GM12878 (cell line): ENCODE measurements at regions not wholly inside any gene's neighbourhood (a gene's known extent, or its start where the extent isn't known, plus 50 kb on each side); places are given as distances from the start of the nearest gene placed in this dataset.

Experiments
- ATAC-seq: fragments of 200-7000 bp; cut with Tn5 transposase; 3 replicates; pipeline ENCODE4 v1.9.1; 2020; ENCODE audit warnings: mild to moderate bottlenecking, moderate library complexity
- BruUV-seq: library from RNA; stranded (reverse); fragments of 400-500 nt; replicated peaks from 2 replicates; lab custom pipeline; 2021; lab: Mats Ljungman, UMichigan
- CTCF ChIA-PET: fragments of 300-600 bp; sonication (Branson Sonifier 250); formaldehyde crosslinking; extraction: SDS; loops from one replicate; lab custom pipeline; 2021; ENCODE audit warnings: inconsistent platforms; lab: Yijun Ruan, JAX
- POLR2A ChIA-PET: fragments of 350-600 bp; formaldehyde crosslinking; extraction: SDS; loops from one replicate; lab custom pipeline; 2021; ENCODE audit warnings: inconsistent platforms; lab: Charles Lee
- RAD21 ChIA-PET: fragments of 300-600 bp; sonication (Branson Sonifier 250); formaldehyde crosslinking; loops from one replicate; lab custom pipeline; 2023; ENCODE audit warnings: antibody characterized with exemption; ENCODE audit not compliant: unreplicated experiment; lab: Charles Lee
- SMC1A ChIA-PET: fragments of 300-600 bp; sonication (Branson Sonifier 250); formaldehyde crosslinking; loops from one replicate; lab custom pipeline; 2023; ENCODE audit not compliant: unreplicated experiment, uncharacterized antibody; lab: Charles Lee
- DNase-seq: peaks from one replicate; pipeline ENCODE4 v3.0.0-alpha.2; 2011; ENCODE audit warnings: low read depth, low spot score
- FAIRE-seq: peaks from 3 replicates; lab custom pipeline; 2011; peaks lifted over from hg19 to GRCh38; lab: Jason Lieb, UNC
- H2AFZ ChIP-seq: 2 replicates; pipeline ENCODE4 v1.6.0; 2011; ENCODE audit warnings: low read depth, low read length, control low read depth; ENCODE audit not compliant: control insufficient read depth
- H3K27ac ChIP-seq: 2 replicates; pipeline ENCODE4 v1.5.1; 2011; ENCODE audit warnings: control low read depth; ENCODE audit not compliant: control insufficient read depth, insufficient read depth
- H3K27me3 ChIP-seq, 2 experiments: replicated peaks in 1 of 2; 2 replicates each; pipeline versions ENCODE4 v1.6.0 to v1.6.1; 2011; ENCODE audit warnings: low read length in 1 of 2; ENCODE audit not compliant: control insufficient read depth in 2 of 2, insufficient read depth in 2 of 2
- H3K36me3 ChIP-seq, 2 experiments: 2 replicates each; pipeline ENCODE4 v1.5.1; 2011; ENCODE audit warnings: low read length in 1 of 2; ENCODE audit not compliant: control insufficient read depth in 2 of 2, insufficient read depth in 2 of 2
- H3K4me1 ChIP-seq: 2 replicates; pipeline ENCODE4 v1.6.1; 2011; ENCODE audit warnings: mild to moderate bottlenecking, low read length, moderate library complexity, mixed read lengths; ENCODE audit not compliant: control insufficient read depth, insufficient read depth
- H3K4me2 ChIP-seq: 2 replicates; pipeline ENCODE4 v1.6.0; 2011; ENCODE audit warnings: control low read depth; ENCODE audit not compliant: control insufficient read depth, insufficient read depth
- H3K4me3 ChIP-seq: fragments of 200-600 bp; sonication (generic); 2 replicates; pipeline ENCODE4 v1.5.1; 2016
- H3K79me2 ChIP-seq: 2 replicates; pipeline ENCODE4 v1.6.0; 2011; ENCODE audit warnings: low read length; ENCODE audit not compliant: control insufficient read depth, insufficient read depth
- H3K9ac ChIP-seq: 2 replicates; pipeline ENCODE4 v1.8.0; 2011; ENCODE audit warnings: low read length, control low read depth, mixed read lengths; ENCODE audit not compliant: control insufficient read depth, insufficient read depth
- H3K9me3 ChIP-seq: replicated peaks from 3 replicates; pipeline ENCODE4 v1.5.1; 2011; ENCODE audit warnings: mild to moderate bottlenecking, low read length; ENCODE audit not compliant: control insufficient read depth, insufficient read depth
- H4K20me1 ChIP-seq: 2 replicates; pipeline ENCODE4 v1.6.0; 2011; ENCODE audit not compliant: control insufficient read depth, insufficient read depth
- ASH2L ChIP-seq: fragments of 300-600, 200-600 bp; sonication (generic); IDR thresholded peaks from 2 replicates; pipeline ENCODE4 v1.6.1; 2017; ENCODE audit warnings: low read depth, mild to moderate bottlenecking, borderline replicate concordance
- ATF7 ChIP-seq: fragments of 450-650 bp; IDR thresholded peaks from 2 replicates; pipeline ENCODE4 v1.6.1; 2016; ENCODE audit warnings: low read depth, mild to moderate bottlenecking
- CBX3 ChIP-seq: fragments of 200-600 bp; sonication (generic); IDR thresholded peaks from 2 replicates; pipeline ENCODE4 v1.6.1; 2016; ENCODE audit warnings: low read depth, borderline replicate concordance
- CREM ChIP-seq: IDR thresholded peaks from 2 replicates; pipeline ENCODE4 v1.6.1; 2014; ENCODE audit warnings: antibody characterized with exemption, low read depth
- IKZF2 ChIP-seq, 2 experiments: fragments of 450-650 bp; IDR thresholded peaks; 2 replicates each; pipeline ENCODE4 v1.6.1; 2017; ENCODE audit warnings: mild to moderate bottlenecking in 2 of 2, moderate library complexity in 2 of 2
- IRF4 ChIP-seq: IDR thresholded peaks from 2 replicates; pipeline ENCODE4 v1.6.1; 2011; ENCODE audit warnings: low read depth, low read length
- NBN ChIP-seq: fragments of 450-650 bp; IDR thresholded peaks from 2 replicates; pipeline ENCODE4 v1.6.1; 2016
- NRF1 ChIP-seq: conservative IDR thresholded peaks from 2 replicates; pipeline ENCODE4 v1.6.1; 2011; ENCODE audit warnings: mild to moderate bottlenecking, low read depth, low read length, improper control_type of control experiment
- PAX8 ChIP-seq: fragments of 450-650 bp; IDR thresholded peaks from 2 replicates; pipeline ENCODE4 v1.6.1; 2017; ENCODE audit warnings: mild to moderate bottlenecking, moderate library complexity
- RAD21 ChIP-seq: IDR thresholded peaks from 2 replicates; pipeline ENCODE4 v1.6.1; 2011; ENCODE audit warnings: mild to moderate bottlenecking, low read depth, low read length, moderate library complexity; ENCODE audit not compliant: insufficient read depth
- RUNX3 ChIP-seq: IDR thresholded peaks from 2 replicates; pipeline ENCODE4 v1.6.1; 2012; ENCODE audit warnings: low read length, inconsistent platforms
- SMC3 ChIP-seq: IDR thresholded peaks from 2 replicates; pipeline ENCODE4 v1.6.1; 2011; ENCODE audit warnings: low read length, improper control_type of control experiment, borderline replicate concordance
- SPI1 ChIP-seq: IDR thresholded peaks from 2 replicates; pipeline ENCODE4 v1.6.1; 2011; ENCODE audit warnings: low read depth, mild to moderate bottlenecking, low read length, moderate library complexity, borderline replicate concordance; ENCODE audit not compliant: insufficient read depth
- WRNIP1 ChIP-seq: IDR thresholded peaks from 2 replicates; pipeline ENCODE4 v1.6.1; 2011; ENCODE audit warnings: low read depth, low read length, improper control_type of control experiment, borderline replicate concordance
- ZBED1 ChIP-seq: IDR thresholded peaks from 2 replicates; pipeline ENCODE4 v1.6.1; 2016; ENCODE audit warnings: borderline replicate concordance
- WGBS: methylation state at CpG from one replicate; pipeline ENCODE4 v1.1.6; 2016; ENCODE audit warnings: low lambda C conversion rate; ENCODE audit not compliant: insufficient replicate concordance, insufficient coverage; ENCODE audit errors: missing lambda C conversion rate; 5-methylcytosine and 5-hydroxymethylcytosine counted together
- in situ Hi-C: fragments of 300-500 bp; cut with MboI; formaldehyde crosslinking; loops from 9 replicates; pipeline ENCODE4 v1.14.3; 2018; ENCODE audit warnings: mixed read lengths
- intact Hi-C: fragments of 100-400 bp; cut with micrococcal nuclease; formaldehyde crosslinking; loops from one replicate; pipeline ENCODE4 v1.14.2; 2022; ENCODE audit not compliant: unreplicated experiment
- TF ChIP-seq, protein P1 (sequence below): IDR thresholded peaks from 2 replicates; pipeline ENCODE4 v1.6.1; 2012; ENCODE audit warnings: low read depth, low read length, improper control_type of control experiment
- TF ChIP-seq, protein P2 (sequence below): fragments of 450-650 bp; IDR thresholded peaks from 2 replicates; pipeline ENCODE4 v1.6.1; 2017; ENCODE audit warnings: borderline replicate concordance
- TF ChIP-seq, protein P3 (sequence below): fragments of 450-650 bp; IDR thresholded peaks from 2 replicates; pipeline ENCODE4 v1.6.1; 2017; ENCODE audit warnings: mild to moderate bottlenecking, moderate library complexity

DNA sequence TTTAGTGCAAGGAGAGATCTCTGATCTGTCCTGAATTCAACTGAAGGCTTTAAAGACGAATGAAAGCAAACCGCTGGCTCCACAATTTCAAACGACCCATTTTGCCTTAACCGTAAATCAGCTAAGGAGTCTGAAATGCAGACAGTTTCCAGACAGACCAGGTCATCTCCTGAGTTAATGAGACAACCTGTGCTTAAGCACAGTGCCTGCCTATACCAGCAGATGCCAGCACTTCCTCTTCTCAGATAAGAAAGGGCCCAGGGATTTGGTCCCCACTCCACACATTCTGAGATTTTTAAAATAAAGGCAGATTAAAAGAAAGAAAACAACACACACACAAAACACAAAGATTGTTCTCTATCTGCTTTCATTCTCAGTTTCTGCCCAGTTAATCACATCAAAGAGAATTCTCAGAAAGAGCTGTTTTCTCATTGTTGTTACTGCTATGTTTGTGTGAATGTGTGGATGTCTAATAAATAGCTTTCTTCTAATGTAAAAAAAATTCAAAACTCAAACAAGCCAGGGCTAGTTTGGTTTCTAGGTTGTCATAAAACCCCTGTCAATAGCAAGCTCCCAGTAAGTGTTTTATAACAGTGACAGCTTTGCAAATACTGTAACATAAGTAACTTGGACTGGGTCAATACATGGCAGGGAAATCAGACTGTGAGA, 157.7 kb upstream of the SLC24A2 start:
- no peaks in the 10 kb centered on the region for H3K36me3 ChIP-seq
- in situ Hi-C loops, result no loop called here
- WGBS, result 26% methylated on average over 4 of the region's 4 CpGs
- H3K4me1 ChIP-seq, result no peaks in the 10 kb centered on the region
- H3K4me3 ChIP-seq, result no peak overlapping the region
- no peaks in the 10 kb centered on the region for H3K9me3 ChIP-seq
- RAD21 ChIA-PET, result interaction anchor here (0.6 to 2.4 kb wide), 9 partner anchors 19 to 1164 kb away, joined by 3 to 10 read pairs (median 4); partner anchors contain the start of gene MLLT3
- BruUV-seq, result no TSS peak
- peak; percentile 82 for FAIRE-seq
- SMC1A ChIA-PET, result interaction anchor here (0.9 to 1.9 kb wide), 12 partner anchors 9 to 1164 kb away, joined by 3 to 9 read pairs (median 4); no protein-coding TSS in a partner anchor
- no peaks in the 10 kb centered on the region for H3K27me3 ChIP-seq
- CTCF ChIA-PET, result interaction anchor here (0.6 to 2.3 kb wide), 19 partner anchors 9 to 1166 kb away, joined by 3 to 11 read pairs (median 3); no protein-coding TSS in a partner anchor
- POLR2A ChIA-PET, result no interaction called here
- no peak overlapping the region for H3K4me2 ChIP-seq
- H3K27ac ChIP-seq, result no peak overlapping the region
- H4K20me1 ChIP-seq, result no peaks in the 10 kb centered on the region
- no peak for DNase-seq
- no peak overlapping the region for H2AFZ ChIP-seq
- intact Hi-C loops, result no loop called here
- H3K9ac ChIP-seq, result no peak overlapping the region
- no peaks in the 10 kb centered on the region for H3K79me2 ChIP-seq
- ATAC-seq, result peak; percentile 95
- TF ChIP-seq IKZF2 (IDR thresholded peaks at IDR 0.05), result no peak
- no peak for TF ChIP-seq CBX3
- no peak for TF ChIP-seq NRF1
- peak; percentile 65 for TF ChIP-seq RAD21
- TF ChIP-seq, protein P1, sequence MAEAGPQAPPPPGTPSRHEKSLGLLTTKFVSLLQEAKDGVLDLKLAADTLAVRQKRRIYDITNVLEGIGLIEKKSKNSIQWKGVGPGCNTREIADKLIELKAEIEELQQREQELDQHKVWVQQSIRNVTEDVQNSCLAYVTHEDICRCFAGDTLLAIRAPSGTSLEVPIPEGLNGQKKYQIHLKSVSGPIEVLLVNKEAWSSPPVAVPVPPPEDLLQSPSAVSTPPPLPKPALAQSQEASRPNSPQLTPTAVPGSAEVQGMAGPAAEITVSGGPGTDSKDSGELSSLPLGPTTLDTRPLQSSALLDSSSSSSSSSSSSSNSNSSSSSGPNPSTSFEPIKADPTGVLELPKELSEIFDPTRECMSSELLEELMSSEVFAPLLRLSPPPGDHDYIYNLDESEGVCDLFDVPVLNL, result no peak
- TF ChIP-seq PAX8, result no peak
- TF ChIP-seq RUNX3, result no peak
- TF ChIP-seq SPI1, result peak; percentile 55; the same call in 1 of the 2 replicates
- TF ChIP-seq ATF7, result no peak
- TF ChIP-seq ASH2L, result no peak
- TF ChIP-seq SMC3, result peak; percentile 26; the same call in 1 of the 2 replicates
- TF ChIP-seq CREM, result no peak
- TF ChIP-seq, protein P2, sequence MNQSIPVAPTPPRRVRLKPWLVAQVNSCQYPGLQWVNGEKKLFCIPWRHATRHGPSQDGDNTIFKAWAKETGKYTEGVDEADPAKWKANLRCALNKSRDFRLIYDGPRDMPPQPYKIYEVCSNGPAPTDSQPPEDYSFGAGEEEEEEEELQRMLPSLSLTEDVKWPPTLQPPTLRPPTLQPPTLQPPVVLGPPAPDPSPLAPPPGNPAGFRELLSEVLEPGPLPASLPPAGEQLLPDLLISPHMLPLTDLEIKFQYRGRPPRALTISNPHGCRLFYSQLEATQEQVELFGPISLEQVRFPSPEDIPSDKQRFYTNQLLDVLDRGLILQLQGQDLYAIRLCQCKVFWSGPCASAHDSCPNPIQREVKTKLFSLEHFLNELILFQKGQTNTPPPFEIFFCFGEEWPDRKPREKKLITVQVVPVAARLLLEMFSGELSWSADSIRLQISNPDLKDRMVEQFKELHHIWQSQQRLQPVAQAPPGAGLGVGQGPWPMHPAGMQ, result no peak
- TF ChIP-seq ZBED1, result no peak
- TF ChIP-seq WRNIP1, result no peak
- no peak for TF ChIP-seq NBN
- no peak for TF ChIP-seq IRF4
- TF ChIP-seq, protein P3, sequence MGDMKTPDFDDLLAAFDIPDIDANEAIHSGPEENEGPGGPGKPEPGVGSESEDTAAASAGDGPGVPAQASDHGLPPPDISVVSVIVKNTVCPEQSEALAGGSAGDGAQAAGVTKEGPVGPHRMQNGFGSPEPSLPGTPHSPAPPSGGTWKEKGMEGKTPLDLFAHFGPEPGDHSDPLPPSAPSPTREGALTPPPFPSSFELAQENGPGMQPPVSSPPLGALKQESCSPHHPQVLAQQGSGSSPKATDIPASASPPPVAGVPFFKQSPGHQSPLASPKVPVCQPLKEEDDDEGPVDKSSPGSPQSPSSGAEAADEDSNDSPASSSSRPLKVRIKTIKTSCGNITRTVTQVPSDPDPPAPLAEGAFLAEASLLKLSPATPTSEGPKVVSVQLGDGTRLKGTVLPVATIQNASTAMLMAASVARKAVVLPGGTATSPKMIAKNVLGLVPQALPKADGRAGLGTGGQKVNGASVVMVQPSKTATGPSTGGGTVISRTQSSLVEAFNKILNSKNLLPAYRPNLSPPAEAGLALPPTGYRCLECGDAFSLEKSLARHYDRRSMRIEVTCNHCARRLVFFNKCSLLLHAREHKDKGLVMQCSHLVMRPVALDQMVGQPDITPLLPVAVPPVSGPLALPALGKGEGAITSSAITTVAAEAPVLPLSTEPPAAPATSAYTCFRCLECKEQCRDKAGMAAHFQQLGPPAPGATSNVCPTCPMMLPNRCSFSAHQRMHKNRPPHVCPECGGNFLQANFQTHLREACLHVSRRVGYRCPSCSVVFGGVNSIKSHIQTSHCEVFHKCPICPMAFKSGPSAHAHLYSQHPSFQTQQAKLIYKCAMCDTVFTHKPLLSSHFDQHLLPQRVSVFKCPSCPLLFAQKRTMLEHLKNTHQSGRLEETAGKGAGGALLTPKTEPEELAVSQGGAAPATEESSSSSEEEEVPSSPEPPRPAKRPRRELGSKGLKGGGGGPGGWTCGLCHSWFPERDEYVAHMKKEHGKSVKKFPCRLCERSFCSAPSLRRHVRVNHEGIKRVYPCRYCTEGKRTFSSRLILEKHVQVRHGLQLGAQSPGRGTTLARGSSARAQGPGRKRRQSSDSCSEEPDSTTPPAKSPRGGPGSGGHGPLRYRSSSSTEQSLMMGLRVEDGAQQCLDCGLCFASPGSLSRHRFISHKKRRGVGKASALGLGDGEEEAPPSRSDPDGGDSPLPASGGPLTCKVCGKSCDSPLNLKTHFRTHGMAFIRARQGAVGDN, result no peak
